GM12874 (cell line): ENCODE measurements at regions not wholly inside any gene's neighbourhood (a gene's known extent, or its start where the extent isn't known, plus 50 kb on each side); places are given as distances from the start of the nearest gene placed in this dataset.

Source experiments
- CTCF ChIP-seq: IDR thresholded peaks from 2 replicates; pipeline ENCODE4 v1.5.1; 2011; ENCODE audit warnings: low read depth, mild to moderate bottlenecking, control low read depth, low read length, moderate library complexity; ENCODE audit not compliant: insufficient read depth

GRCh38 chr5:110361471-110361870 is 365.0 kb downstream of the TMEM232 start:
- no peak for TF ChIP-seq CTCF

- no peak for TF ChIP-seq CTCF
Observed at GRCh38 chr5:110362261-110362660, 364.2 kb downstream of the TMEM232 start.

GRCh38 chr5:110366716-110367115 is 359.8 kb downstream of the TMEM232 start:
- TF ChIP-seq CTCF: no peak
